ENCODE measurements at regions not wholly inside any gene's neighbourhood (a gene's known extent, or its start where the extent isn't known, plus 50 kb on each side); places are given as distances from the start of the nearest gene placed in this dataset.

DNA sequence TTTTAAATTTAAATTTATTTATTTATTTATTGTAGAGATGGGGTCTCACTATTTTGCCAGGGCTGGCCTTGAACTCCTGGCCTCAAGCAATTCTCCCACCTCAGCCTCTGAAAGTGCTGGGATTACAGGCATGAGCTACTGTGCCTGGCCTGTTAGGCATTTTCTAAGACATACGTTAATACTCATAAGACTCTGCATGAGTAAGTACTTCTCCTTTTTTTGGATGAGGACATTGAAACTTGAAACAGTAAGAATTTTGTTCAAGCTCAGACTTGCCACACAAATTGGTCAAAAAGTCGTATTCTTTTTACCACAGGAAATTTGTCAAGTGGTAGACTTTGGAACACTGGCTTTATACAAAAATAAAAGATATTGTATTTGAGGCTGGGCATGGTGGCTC lies 187.4 kb upstream of the RASSF8 start:
- POLR2A ChIA-PET: no interaction called here
- no peaks in the 10 kb centered on the region for H3K4me1 ChIP-seq (ENCODE audit: insufficient read depth, low read length, poor library complexity, severe bottlenecking)
- no TSS peak for BruUV-seq (replicated peaks)
- no peaks in the 10 kb centered on the region for H3K36me3 ChIP-seq (ENCODE audit: insufficient read depth, low read length)
- intact Hi-C loops (cut with micrococcal nuclease; ENCODE audit: unreplicated experiment): no loop called here
- H3K9me3 ChIP-seq (ENCODE audit: low read length): no peaks in the 10 kb centered on the region
- no peaks in the 10 kb centered on the region for H4K20me1 ChIP-seq (ENCODE audit: insufficient read depth, low read length)
- no peak for DNase-seq (ENCODE audit: low spot score)
- CTCF ChIA-PET (ENCODE audit: unreplicated experiment): no interaction called here
- H3K4me3 ChIP-seq (ENCODE audit: low read depth, low read length, poor library complexity, severe bottlenecking): no peak overlapping the region
- no peak overlapping the region for H3K27ac ChIP-seq (ENCODE audit: low read depth, low read length, poor library complexity, severe bottlenecking)
- no peak overlapping the region for H2AFZ ChIP-seq (ENCODE audit: low read length)
- TF ChIP-seq, protein P1, sequence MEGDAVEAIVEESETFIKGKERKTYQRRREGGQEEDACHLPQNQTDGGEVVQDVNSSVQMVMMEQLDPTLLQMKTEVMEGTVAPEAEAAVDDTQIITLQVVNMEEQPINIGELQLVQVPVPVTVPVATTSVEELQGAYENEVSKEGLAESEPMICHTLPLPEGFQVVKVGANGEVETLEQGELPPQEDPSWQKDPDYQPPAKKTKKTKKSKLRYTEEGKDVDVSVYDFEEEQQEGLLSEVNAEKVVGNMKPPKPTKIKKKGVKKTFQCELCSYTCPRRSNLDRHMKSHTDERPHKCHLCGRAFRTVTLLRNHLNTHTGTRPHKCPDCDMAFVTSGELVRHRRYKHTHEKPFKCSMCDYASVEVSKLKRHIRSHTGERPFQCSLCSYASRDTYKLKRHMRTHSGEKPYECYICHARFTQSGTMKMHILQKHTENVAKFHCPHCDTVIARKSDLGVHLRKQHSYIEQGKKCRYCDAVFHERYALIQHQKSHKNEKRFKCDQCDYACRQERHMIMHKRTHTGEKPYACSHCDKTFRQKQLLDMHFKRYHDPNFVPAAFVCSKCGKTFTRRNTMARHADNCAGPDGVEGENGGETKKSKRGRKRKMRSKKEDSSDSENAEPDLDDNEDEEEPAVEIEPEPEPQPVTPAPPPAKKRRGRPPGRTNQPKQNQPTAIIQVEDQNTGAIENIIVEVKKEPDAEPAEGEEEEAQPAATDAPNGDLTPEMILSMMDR (conservative IDR thresholded peaks at IDR 0.05; ENCODE audit: low read length): no peak
- no peak for TF ChIP-seq EZH2phosphoT487 (IDR thresholded peaks at IDR 0.05; ENCODE audit: borderline replicate concordance, low read depth, low read length)
- H3K9me2 ChIP-seq (ENCODE audit: insufficient read depth, low read length): no peaks in the 10 kb centered on the region
- no peaks in the 10 kb centered on the region for H3K79me2 ChIP-seq (ENCODE audit: insufficient read depth, low read depth, low read length)
- H3K4me2 ChIP-seq (ENCODE audit: low read length): no peak overlapping the region

DNA sequence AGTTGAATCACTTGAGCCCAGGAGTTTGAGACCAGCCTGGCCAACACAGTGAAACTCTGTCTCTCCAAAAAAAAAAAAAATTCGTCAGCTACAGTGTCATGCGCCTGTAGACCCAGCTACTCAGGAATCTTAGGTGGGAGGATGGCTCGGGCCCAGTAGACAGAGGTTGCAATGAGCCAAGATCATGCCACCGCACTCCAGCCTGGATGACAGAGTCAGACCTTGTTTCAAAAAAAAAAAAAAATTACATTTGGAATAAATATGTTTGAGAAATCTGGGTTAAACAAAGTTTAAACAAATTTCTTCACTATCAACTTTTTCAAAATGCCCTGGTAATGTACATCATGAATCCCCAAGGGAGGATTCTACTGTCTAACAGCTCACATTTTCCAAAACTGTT lies 187.0 kb upstream of the RASSF8 start:
- H3K9me3 ChIP-seq (ENCODE audit: low read length): no peaks in the 10 kb centered on the region
- no peak for TF ChIP-seq EZH2phosphoT487 (IDR thresholded peaks at IDR 0.05; ENCODE audit: borderline replicate concordance, low read depth, low read length)
- TF ChIP-seq, protein P1 (conservative IDR thresholded peaks at IDR 0.05; ENCODE audit: low read length): no peak
- ChIA-PET POLR2A (no interaction called here), CTCF (ENCODE audit: unreplicated experiment) (no interaction called here)
- H3K27ac ChIP-seq (ENCODE audit: low read depth, low read length, poor library complexity, severe bottlenecking): no peak overlapping the region
- no peak overlapping the region for H3K4me3 ChIP-seq (ENCODE audit: low read depth, low read length, poor library complexity, severe bottlenecking)
- no peaks in the 10 kb centered on the region for H3K36me3 ChIP-seq (ENCODE audit: insufficient read depth, low read length)
- intact Hi-C loops (cut with micrococcal nuclease; ENCODE audit: unreplicated experiment): no loop called here
- no peaks in the 10 kb centered on the region for H3K4me1 ChIP-seq (ENCODE audit: insufficient read depth, low read length, poor library complexity, severe bottlenecking)
- no peaks in the 10 kb centered on the region for H4K20me1 ChIP-seq (ENCODE audit: insufficient read depth, low read length)
- no peak overlapping the region for H3K4me2 ChIP-seq (ENCODE audit: low read length)
- no peak for DNase-seq (ENCODE audit: low spot score)
- no TSS peak for BruUV-seq (replicated peaks)
- H3K9me2 ChIP-seq (ENCODE audit: insufficient read depth, low read length): no peaks in the 10 kb centered on the region
- H2AFZ ChIP-seq (ENCODE audit: low read length): no peak overlapping the region
- H3K79me2 ChIP-seq (ENCODE audit: insufficient read depth, low read depth, low read length): no peaks in the 10 kb centered on the region

DNA sequence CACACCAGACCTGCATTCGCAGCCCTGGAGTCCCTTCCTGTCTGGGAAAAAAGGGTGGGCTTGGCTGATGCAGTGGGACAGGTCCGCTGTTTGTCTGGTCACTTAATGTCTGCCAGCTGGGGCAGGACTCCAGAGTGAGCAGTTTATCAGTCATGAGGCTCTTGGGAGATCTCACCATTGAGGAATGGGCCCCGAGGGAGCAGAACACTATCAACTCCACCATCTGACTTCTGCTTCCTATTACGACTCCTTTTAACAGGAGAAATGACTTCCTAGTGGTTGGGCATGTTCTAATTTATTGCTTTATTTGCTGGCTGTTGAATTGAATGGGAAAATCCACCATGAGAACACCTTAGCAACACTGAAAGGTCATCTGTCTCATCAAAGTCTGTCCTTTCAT lies 182.5 kb upstream of the RASSF8 start:
- H2AFZ ChIP-seq (ENCODE audit: low read length): no peak overlapping the region

More for the DNA sequence above, 182.5 kb upstream of the RASSF8 start:
- H3K9me2 ChIP-seq (ENCODE audit: insufficient read depth, low read length): no peaks in the 10 kb centered on the region
- ChIA-PET POLR2A (no interaction called here), CTCF (ENCODE audit: unreplicated experiment) (no interaction called here)
- no peaks in the 10 kb centered on the region for H3K9me3 ChIP-seq (ENCODE audit: low read length)
- H3K27ac ChIP-seq (ENCODE audit: low read depth, low read length, poor library complexity, severe bottlenecking): no peak overlapping the region
- intact Hi-C loops (cut with micrococcal nuclease; ENCODE audit: unreplicated experiment): no loop called here
- BruUV-seq (replicated peaks): no TSS peak
- H3K79me2 ChIP-seq (ENCODE audit: insufficient read depth, low read depth, low read length): no peaks in the 10 kb centered on the region
- TF ChIP-seq EZH2phosphoT487 (IDR thresholded peaks at IDR 0.05; ENCODE audit: borderline replicate concordance, low read depth, low read length): no peak
- TF ChIP-seq, protein P1 (conservative IDR thresholded peaks at IDR 0.05; ENCODE audit: low read length): no peak
- DNase-seq (ENCODE audit: low spot score): no peak
- H3K4me3 ChIP-seq (ENCODE audit: low read depth, low read length, poor library complexity, severe bottlenecking): no peak overlapping the region
- H3K36me3 ChIP-seq (ENCODE audit: insufficient read depth, low read length): no peaks in the 10 kb centered on the region
- H3K4me2 ChIP-seq (ENCODE audit: low read length): no peak overlapping the region
- H3K4me1 ChIP-seq (ENCODE audit: insufficient read depth, low read length, poor library complexity, severe bottlenecking): no peaks in the 10 kb centered on the region
- no peaks in the 10 kb centered on the region for H4K20me1 ChIP-seq (ENCODE audit: insufficient read depth, low read length)
